ENCODE measurements at regions not wholly inside any gene's neighbourhood (a gene's known extent, or its start where the extent isn't known, plus 50 kb on each side); places are given as distances from the start of the nearest gene placed in this dataset.

GRCh38 chr5:92104126-92104525 is 721.0 kb upstream of the ARRDC3 start:
- TF ChIP-seq CTCF (IDR thresholded peaks at IDR 0.05), result no peak
- no peak for TF ChIP-seq EP300 (IDR thresholded peaks at IDR 0.05; ENCODE audit: low read depth)
- no peak for TF ChIP-seq POLR2A (IDR thresholded peaks at IDR 0.05)
- TF ChIP-seq POLR2AphosphoS5 (IDR thresholded peaks at IDR 0.05), result no peak
